HG03064 (cell line): ENCODE measurements at regions not wholly inside any gene's neighbourhood (a gene's known extent, or its start where the extent isn't known, plus 50 kb on each side); places are given as distances from the start of the nearest gene placed in this dataset.

Experiments
- ATAC-seq: cut with Tn5 transposase; IDR thresholded peaks from one replicate; pipeline ENCODE4 v1.9.1; 2021; ENCODE audit warnings: low read depth; ENCODE audit not compliant: unreplicated experiment

DNA sequence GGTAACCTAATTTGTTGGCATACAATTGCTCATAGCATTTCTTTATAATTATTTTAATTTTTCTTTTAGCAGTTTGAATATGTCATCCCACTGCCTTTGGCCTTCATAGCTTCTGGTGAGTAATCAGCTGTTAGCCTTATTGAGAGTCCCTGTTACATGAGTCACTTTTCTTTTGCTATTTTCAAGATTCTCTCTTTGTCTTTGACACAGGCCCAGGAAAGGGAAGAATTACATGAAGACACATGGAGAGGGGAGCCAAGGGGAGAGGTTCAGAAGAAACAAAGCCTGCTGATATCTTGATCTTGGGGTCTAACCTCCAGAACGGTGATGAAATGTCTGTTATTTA lies 418.2 kb downstream of the METTL15 start:
- no peak for ATAC-seq

DNA sequence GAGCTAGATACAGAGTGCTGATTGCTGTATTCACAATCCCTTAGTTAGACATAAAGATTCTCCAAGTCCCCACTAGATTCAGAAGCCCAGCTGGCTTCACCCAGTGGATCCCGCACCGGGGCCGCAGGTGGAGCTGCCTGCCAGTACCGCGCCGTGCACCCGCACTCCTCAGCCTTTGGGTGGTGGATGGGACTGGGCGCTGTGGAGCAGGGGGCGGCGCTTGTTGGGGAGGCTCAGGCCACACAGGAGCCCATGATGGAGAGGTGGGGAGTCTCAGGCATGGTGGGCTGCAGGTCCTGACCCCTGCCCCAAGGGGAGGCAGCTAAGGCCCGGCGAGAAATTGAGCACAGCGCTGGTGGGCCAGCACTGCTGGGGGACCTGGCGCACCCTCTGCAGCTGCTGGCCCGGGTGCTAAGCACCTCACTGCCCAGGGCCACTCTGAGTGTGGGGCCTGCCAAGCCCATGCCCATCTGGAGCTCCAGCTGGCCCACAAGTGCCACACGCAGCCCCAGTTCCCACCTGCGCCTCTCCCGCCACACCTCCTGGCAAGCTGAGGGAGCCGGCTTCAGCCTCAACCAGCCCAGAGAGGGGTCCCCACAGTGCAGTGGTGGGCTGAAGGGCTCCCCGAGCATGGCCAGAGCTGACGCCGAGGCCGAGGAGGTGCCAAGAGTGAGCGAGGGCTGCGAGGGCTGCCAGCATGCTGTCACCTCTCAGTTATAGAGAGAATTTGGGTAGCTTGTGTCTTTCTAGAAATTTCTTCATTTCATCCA lies 417.6 kb downstream of the METTL15 start:
- ATAC-seq: no peak

DNA sequence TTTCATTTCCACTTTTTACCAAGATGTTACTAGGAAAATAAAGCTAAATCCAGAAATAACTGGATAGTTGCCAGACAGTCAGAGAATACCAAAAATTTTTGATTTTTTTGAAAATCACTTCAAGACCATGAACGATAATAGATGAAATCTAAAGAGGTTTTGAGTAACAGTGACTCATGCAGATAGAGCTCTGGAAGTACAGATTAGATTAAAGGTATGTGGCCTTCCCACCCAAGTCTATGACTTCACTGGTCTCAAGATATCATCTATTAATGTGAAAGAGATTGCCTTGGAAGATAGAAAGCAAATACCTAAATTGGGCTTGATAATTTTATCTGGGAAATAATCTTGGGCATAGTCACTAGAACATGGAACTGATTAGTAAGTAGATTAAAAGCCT lies 415.9 kb downstream of the METTL15 start:
- no peak for ATAC-seq

DNA sequence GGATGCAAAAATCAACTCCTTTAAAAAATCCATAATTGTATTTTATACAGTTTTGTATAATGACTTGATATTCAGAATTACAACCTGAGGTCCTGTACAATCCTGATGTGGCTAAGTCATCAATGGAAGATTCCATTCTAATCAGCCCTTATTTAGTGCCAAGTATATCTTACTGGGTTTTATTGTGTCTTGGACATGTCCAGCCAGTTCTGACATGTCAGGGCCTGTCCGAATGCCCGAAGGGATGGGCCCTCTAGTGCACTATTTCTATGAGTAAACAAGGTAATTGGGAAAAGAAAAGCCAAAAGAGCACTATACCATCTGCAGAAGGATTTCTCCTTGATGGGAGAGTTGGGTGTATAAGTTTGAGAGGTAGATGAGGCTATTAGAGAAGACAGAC lies 412.9 kb downstream of the METTL15 start:
- no peak for ATAC-seq

DNA sequence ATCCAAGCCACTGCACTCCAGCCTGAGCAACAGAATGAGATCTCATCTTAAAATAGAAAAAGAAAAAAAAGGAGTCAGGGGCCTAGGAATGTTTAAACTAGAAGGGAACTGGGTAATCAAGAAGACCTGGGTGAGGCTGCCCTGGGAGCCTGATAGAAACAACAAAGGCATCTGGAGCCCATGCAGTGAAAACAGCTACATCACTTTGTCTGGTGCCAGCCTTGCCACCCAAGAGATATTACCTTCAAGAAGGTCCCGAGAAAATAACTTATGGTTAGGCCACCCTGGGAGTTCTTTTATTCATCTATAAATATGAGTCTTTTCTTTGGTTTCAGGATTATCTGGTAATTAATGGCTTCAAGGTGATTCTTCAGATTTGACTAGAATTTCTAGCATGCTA lies 412.1 kb downstream of the METTL15 start:
- ATAC-seq: no peak

DNA sequence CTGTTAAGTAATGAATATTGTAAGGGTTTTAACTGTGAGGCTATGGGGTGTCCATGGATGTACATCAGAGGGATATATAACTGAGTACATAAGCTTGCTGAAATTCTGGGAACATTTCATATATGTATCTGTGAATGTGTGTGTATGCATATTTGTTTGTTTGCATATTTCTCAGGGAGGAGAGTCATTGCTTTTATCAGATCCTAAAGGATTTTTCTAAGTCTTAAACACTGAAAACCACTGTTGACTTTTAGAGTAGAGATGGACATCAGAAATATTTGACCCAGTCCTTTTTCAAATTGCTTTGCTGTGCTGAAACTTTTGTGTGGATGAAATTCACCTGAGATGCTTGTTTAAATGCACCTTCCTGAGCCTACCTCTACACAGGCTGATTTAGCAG lies 410.6 kb downstream of the METTL15 start:
- no peak for ATAC-seq

DNA sequence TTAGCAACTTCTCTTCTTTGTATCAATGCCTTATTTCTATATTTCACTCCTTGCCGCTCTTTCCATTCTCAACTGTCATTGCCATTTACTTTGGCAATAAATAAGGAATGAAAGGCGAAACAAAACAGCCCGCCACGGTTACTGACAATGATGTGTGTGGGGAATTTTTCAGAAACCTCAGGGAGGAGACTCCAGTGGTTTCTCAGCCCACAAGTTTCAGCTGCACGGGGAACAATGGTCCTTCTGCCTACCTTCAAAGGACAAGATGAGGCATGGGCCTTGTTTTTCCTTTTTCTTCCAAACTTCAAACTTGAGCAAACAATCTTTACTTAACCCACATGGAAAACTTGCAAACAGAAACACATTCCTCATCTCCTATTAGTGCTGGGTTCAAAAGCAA lies 409.4 kb downstream of the METTL15 start:
- no peak for ATAC-seq

DNA sequence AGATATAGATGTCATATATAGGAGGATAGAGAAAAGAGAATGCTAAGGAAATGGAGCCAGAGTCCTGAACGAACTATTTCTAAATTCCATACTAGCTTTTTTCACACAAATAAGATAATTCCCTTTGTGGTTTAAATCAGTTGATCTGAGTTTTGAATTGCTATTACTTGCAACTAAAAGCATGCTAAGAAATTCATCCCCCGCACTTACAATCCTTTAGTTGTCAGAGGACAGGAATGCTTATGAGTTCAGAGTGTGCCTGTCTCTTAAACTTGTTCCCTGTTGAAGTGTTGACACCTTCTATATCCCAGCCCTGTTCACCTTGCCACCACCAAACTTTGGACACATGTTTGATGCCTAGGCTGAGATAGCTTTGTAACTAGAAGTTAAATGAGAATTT lies 406.2 kb downstream of the METTL15 start:
- ATAC-seq: no peak

DNA sequence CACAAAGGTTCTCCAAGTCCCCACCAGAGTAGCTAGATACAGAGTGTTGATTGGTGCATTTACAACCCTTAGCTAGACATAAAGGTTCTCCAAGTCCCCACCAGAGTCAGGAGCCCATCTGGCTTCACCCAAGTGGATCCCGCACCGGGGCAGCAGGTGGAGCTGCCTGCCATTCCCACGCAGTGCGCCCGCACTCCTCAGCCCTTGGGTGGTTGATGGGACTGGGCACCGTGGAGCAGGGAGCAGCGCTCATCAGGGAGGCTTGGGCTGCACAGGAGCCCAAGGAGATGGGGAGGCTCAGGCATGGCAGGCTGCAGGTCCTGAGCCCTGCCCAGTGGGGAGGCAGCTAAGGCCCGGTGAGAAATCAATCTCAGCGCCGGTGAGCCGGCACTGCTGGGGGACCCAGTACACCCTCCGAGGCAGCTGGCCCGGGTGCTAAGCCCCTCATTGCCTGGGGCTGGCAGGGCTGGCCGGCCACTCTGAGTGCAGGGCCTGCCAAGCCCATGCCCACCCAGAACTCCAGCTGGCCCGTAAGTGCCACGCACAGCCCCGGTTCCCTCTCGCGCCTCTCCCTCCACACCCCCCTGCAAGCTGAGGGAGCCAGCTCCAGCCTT lies 404.1 kb downstream of the METTL15 start:
- ATAC-seq: no peak

DNA sequence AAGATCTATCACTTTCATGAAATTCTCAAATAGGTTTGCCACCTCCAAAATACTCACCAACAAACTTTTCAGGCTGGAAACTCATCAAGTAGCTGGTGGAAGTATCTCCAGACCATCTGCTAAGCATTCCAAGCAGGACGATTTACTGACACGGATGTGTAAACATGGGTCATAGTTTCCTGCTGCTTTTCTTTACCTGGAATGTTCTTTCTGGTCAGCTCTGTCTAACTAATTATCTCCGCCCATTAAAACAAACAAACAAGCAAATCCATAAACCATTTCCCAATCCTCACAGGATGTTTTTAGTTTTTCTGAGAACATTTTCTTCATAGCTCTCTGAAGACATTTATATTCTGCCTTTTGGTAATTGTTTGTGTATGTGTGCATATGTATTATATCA lies 397.0 kb downstream of the METTL15 start:
- ATAC-seq: no peak

DNA sequence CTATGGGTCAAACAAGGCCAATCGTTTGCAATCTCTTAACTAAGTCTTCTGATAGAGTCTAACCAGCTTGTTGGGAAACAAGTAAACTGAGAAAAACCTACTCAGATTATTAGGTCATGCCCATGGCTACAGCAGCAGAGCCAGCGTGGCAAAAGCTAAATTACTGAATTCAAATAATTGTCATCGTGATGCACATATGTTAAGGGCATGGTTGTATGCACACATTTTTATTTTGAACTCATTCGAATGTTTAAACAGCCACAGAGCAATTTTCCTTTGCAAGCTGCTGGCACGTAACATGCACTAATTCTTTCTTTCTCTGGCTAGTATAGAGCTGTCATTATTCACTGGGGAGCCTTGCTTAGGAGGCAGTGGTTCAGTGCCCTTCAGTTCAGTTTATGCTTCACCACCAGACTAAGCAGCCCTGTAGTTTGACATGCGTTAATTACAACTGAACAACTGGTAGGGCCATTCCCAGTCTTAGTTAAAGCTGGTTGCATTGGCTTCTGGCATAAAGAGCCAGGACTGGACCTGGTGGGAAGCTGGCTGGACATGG lies 396.4 kb downstream of the METTL15 start:
- no peak for ATAC-seq

DNA sequence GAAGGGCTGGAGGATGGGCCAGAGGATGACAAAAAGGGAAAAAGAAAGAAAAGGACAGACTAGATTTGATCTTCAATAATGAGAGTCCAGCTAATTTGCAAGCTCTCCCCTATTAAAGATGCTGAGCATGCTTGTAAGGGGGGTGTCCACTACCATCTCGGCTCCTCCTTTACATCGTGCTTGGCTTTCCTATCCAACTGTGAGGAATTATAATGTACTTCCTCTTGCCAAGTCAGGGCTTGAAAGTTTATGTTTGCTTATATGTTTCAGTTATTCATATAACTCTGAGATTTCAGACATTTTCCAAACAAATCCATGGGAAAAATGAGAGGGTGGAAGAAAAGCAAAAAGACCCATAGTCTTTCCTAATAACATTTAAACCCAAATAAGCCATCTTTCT lies 387.1 kb downstream of the METTL15 start:
- no peak for ATAC-seq

DNA sequence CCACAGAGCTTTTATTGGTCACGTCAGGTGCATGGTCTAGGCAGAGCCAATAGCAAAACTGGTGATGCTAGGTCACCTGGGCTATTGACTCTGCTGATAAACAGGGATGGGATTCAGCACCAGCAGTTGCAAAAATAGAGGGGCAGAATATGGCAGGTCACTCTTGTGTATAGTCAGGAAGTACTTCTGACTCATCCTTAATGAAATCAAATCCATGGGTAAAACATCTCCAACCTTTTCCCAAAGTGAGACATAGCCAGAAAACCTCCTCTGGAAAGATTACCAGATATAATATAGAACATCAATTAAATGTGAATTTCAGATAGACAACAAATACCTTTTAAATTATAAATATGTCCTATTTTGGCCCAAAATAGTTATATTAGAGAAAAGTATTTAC lies 383.2 kb downstream of the METTL15 start:
- no peak for ATAC-seq

DNA sequence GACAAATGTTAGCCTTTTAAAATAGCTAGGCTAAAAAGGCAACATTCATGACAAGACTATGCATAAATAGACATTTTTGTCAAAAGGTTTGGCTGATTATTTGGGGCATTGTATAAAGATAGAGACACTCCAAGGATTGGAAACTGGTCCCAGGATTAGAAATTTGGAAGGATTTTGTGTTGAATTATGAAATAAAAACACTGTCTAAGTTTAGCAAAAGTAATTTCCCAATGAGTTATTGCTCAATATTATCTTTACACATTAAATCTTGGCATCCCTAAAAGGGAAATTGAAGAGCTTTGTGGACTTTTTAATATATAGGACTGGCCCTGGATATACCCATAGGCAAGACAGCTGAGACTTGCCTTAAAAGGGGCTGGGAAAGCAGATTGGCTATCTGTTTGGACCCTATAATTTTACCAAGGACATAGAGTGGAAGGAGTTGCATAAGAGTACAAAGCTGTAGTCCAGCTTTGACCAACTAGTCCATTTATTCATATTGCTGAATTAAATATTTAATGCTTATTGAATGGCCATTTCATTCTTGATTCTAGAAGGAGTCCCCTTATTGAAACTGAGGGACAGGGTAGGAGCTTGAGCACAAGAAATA lies 382.7 kb downstream of the METTL15 start:
- no peak for ATAC-seq

DNA sequence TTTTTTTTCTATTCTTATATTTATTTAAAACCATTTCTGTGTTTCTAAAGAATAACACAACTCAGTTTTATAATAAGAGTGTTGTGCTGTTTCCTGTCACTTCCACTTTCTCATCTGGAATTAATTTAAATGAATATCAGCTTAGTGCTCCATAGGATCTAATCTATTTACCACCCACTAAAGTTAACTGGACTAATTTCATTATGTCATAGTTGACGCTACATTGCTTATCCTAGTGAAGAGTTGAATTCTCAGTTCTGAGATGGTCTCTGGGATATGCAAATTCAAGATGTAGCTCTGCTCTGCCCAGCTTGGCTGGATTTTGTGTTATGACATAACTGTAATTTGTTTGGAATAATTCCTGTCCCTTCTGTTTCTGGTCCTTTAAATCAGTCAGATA lies 380.1 kb downstream of the METTL15 start:
- ATAC-seq: no peak

DNA sequence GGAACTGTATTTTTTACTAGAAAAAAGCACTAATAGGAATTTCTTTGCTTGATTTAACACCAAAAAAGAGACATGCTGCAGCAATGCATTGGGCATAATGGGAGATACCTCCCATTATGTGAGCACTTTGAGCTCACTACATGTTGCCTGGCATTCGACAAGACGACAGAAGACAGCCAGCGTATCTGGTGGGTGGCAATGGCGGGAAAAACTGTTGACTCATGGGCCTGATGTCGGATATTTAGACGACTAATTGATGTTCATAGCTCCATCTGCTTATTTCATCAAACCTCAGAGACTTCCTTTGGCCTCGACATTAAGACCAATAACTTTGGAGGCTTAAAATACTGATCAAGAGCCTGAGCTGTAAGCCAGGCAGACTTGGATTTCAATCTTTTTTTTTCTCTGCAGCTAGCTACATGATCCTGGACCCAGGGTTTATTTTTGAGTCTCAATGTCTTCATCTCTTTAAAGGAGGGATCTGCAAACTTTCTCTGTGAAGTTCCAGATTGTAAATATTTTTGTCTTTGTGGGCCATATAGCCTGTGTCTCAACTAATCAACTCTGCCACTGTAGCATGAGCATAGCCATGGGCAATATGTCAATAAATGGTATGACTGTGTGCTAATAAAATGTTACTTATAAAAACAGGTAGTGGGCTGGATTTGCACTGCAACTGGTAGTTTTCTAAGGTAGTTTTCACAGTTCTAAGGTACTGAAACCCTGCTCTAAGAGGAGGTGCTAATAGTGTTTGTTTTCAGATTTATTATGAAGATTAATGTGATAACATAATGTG lies 375.1 kb downstream of the METTL15 start:
- no peak for ATAC-seq

DNA sequence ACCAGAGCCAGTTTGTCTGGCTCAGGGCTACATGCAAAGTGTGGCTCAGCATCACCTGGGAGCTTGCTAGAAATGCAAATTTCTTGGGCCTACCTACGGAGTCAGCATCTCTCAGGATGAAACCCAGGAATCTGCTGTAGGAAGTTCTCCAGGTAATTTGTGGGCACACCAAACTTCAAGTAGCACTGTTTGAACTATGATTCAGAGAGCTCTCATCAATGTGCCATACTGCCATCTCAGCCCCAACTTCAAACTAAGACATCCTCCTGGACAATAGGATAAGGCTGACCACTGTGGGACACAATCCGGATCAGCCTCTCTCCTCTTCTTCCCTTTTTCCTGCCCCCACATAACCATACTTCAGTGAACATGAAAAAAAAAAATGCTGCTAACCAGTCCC lies 374.5 kb downstream of the METTL15 start:
- ATAC-seq: no peak

DNA sequence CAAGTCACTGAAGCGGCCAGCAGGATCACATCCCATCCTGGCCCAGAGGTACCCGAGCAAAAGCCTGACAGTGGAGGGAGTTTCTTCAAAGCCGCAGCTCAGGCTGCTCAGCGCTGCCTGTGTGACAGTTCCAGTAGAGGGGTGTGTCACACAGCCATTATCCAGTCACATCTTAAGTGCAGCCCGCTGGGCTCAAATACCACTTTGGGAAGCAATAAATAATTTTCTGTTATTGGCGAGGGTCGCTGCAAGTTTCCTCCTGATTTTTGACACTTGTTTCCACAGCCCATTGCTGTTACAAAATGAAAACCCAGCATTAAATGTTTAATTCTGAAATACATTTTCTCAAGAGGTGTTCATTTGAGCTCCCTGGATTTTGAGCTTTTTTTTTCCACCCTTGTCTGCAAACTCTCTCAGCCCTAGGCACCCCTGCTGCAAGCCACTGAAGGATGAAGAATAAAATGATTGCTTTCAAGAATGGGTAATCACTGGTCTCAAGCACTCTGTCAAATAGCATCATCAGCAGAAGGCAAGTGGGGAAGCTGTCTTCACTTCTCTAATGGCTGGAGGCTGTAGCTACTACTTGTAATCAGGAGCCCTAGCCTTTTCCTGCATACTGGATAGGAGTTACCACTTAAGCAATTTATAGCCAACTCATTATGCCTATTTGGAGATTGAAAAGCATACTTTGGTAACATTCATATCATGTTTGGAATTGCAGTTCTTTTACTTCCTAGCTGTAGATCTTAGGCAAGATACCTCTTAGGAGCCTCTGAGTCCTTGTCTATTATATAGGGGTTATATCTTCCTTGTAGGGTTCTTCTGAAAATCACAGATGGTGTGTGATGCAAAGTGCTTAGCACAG lies 373.7 kb downstream of the METTL15 start:
- ATAC-seq: no peak

DNA sequence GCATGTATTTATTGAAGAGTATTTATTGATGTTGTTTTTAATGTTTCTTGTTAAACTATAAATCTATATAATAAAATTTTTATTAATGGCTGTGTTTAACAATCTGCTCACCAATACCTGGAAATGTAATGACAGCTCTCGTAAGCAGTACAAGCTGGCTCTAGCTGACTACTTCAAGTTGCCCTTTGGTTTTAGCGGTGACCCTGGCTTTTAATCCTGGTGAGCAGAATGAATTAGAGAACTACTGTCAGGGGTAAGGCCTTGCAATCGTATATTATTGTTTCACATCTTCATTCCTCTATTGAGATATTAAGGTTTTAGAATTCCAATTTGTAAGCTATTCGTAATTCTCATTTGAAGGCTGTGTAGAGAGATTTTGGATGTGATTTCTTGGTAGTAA lies 372.2 kb downstream of the METTL15 start:
- no peak for ATAC-seq

DNA sequence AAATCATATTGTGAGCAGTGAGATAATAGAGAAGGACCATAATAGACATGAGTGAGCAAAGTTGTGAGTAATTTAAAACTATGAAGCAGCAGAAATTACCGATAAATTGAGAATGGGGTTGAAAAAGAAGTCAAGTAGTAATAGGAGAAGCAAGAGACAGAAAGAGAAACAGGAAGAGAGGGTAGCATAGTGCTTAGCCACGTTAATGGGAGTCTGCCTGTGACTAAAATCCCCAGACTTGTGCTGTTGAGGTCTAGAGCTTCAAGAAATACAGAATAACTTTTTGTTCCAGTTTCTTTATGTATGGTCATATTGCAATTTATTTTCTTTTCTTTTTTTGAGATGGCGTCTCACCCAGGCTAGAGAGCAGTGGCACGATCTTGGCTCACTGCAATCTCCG lies 368.7 kb downstream of the METTL15 start:
- no peak for ATAC-seq
